HepG2 (cell line): ENCODE measurements at regions not wholly inside any gene's neighbourhood (a gene's known extent, or its start where the extent isn't known, plus 50 kb on each side); places are given as distances from the start of the nearest gene placed in this dataset.

Experiments
- ATAC-seq: fragments of 200-7000 bp; cut with Tn5 transposase; 3 replicates; pipeline ENCODE4 v1.9.1; 2020; ENCODE audit warnings: mild to moderate bottlenecking, moderate library complexity
- BruUV-seq: library from RNA; stranded (reverse); fragments of 400-500 nt; replicated peaks from 2 replicates; lab custom pipeline; 2021; lab: Mats Ljungman, UMichigan
- CTCF ChIA-PET: fragments of 300-600 bp; formaldehyde crosslinking; extraction: SDS; loops from one replicate; lab custom pipeline; 2021; ENCODE audit warnings: low total read pairs, inconsistent platforms, low intra/inter-chr PET ratio; lab: Yijun Ruan, JAX
- POLR2A ChIA-PET: fragments of 350-600 bp; sonication (Branson Sonifier 250); formaldehyde crosslinking; loops from one replicate; lab custom pipeline; 2020; ENCODE audit warnings: antibody characterized with exemption, inconsistent platforms; lab: Yijun Ruan, JAX
- DNase-seq: peaks from one replicate; pipeline ENCODE4 v3.0.0-alpha.2; 2015; ENCODE audit warnings: low spot score
- FAIRE-seq: peaks from 3 replicates; lab custom pipeline; 2011; peaks lifted over from hg19 to GRCh38; lab: Jason Lieb, UNC
- H2AFZ ChIP-seq: one replicate; pipeline ENCODE4 v1.6.1; 2011; ENCODE audit warnings: low read length, inconsistent platforms
- H3K27ac ChIP-seq: fragments of 300-600 bp; 3 replicates; pipeline ENCODE4 v1.8.0; 2011; ENCODE audit warnings: mixed run types, mild to moderate bottlenecking, mixed read lengths, low read length, inconsistent platforms; ENCODE audit not compliant: insufficient read depth; ENCODE audit errors: extremely low read length
- H3K27me3 ChIP-seq, 2 experiments: fragments of 200-600 bp in 1 of 2; 2 replicates in 1 of 2; 3 replicates in 1 of 2; pipeline versions ENCODE4 v1.6.0 to v1.8.0; 2011; ENCODE audit warnings: low read length in 2 of 2, mild to moderate bottlenecking in 2 of 2, moderate library complexity in 2 of 2, inconsistent platforms in 1 of 2; ENCODE audit not compliant: insufficient read depth in 2 of 2, control insufficient read depth in 1 of 2
- H3K36me3 ChIP-seq, 2 experiments: fragments of 200-600 bp in 1 of 2; replicated peaks in 1 of 2; 2 replicates in 1 of 2; 3 replicates in 1 of 2; pipeline versions ENCODE4 v1.5.1 to v1.8.0; 2011; ENCODE audit warnings: low read length in 2 of 2, inconsistent platforms in 1 of 2; ENCODE audit not compliant: insufficient read depth in 2 of 2, control insufficient read depth in 1 of 2
- H3K4me1 ChIP-seq: 2 replicates; pipeline ENCODE4 v1.5.1; 2012; ENCODE audit warnings: low read length, inconsistent platforms; ENCODE audit not compliant: insufficient read depth
- H3K4me2 ChIP-seq: 2 replicates; pipeline ENCODE4 v1.6.0; 2011; ENCODE audit warnings: low read depth, low read length, inconsistent platforms
- H3K4me3 ChIP-seq, 3 experiments: fragments of 200-600 bp in 1 of 3; sonication (generic), shearing (Covaris generic) in 1 of 3; replicated peaks in 1 of 3; 2 replicates each; pipeline ENCODE4 v1.5.1; 2011 to 2016; ENCODE audit warnings: low read length in 3 of 3, inconsistent platforms in 2 of 3, low read depth in 2 of 3, mild to moderate bottlenecking in 2 of 3, control low read depth in 1 of 3, mixed read lengths in 1 of 3; ENCODE audit not compliant: insufficient read depth in 1 of 3
- H3K79me2 ChIP-seq: one replicate; pipeline ENCODE4 v1.6.1; 2011; ENCODE audit warnings: low read length, inconsistent platforms; ENCODE audit not compliant: insufficient read depth
- H3K9ac ChIP-seq: 2 replicates; pipeline ENCODE4 v1.6.0; 2011; ENCODE audit warnings: mild to moderate bottlenecking, low read depth, low read length, inconsistent platforms; ENCODE audit not compliant: insufficient read depth
- H3K9me3 ChIP-seq: 2 replicates; pipeline ENCODE4 v1.5.1; 2012; ENCODE audit warnings: mild to moderate bottlenecking, low read length
- H4K20me1 ChIP-seq: 2 replicates; pipeline ENCODE4 v1.6.0; 2011; ENCODE audit warnings: inconsistent platforms, mild to moderate bottlenecking, low read length, moderate library complexity; ENCODE audit not compliant: insufficient read depth
- ELF1 ChIP-seq: sonication (generic); formaldehyde crosslinking; IDR thresholded peaks from 2 replicates; pipeline ENCODE4 v1.4.0; 2020; ENCODE audit warnings: missing genetic modification reagents
- FOXP1 ChIP-seq, 2 experiments: fragments of 450-650 bp in 1 of 2; IDR thresholded peaks; 2 replicates each; pipeline ENCODE4 v1.6.1; 2017 to 2018; ENCODE audit warnings: antibody characterized with exemption in 1 of 2
- KLF12 ChIP-seq: sonication (generic); formaldehyde crosslinking; IDR thresholded peaks from 2 replicates; pipeline ENCODE4 v1.4.0; 2020; ENCODE audit warnings: missing genetic modification reagents, borderline replicate concordance
- MAZ ChIP-seq, 2 experiments: sonication (generic) in 1 of 2; formaldehyde crosslinking in 1 of 2; IDR thresholded peaks; 2 replicates each; pipeline versions ENCODE4 v1.5.0 to v1.6.1; 2012 to 2020; ENCODE audit warnings: low read depth in 2 of 2, mild to moderate bottlenecking in 2 of 2, borderline replicate concordance in 1 of 2, improper control_type of control experiment in 1 of 2, low read length in 1 of 2, missing genetic modification reagents in 1 of 2, moderate library complexity in 1 of 2
- NCOR1 ChIP-seq: fragments of 200-600 bp; sonication (generic); IDR thresholded peaks from 2 replicates; pipeline ENCODE4 v1.7.0; 2017; ENCODE audit warnings: antibody characterized with exemption, low read length, borderline replicate concordance
- ZBTB37 ChIP-seq: sonication (generic); formaldehyde crosslinking; IDR thresholded peaks from 2 replicates; pipeline ENCODE4 v1.4.0; 2020; ENCODE audit warnings: mild to moderate bottlenecking, missing genetic modification reagents
- ZC3H13 ChIP-seq: sonication (generic); formaldehyde crosslinking; IDR thresholded peaks from 2 replicates; pipeline ENCODE4 v1.8.1; 2023; ENCODE audit warnings: mild to moderate bottlenecking, missing genetic modification reagents, moderate library complexity
- ZFP37 ChIP-seq: sonication (generic); formaldehyde crosslinking; IDR thresholded peaks from 2 replicates; pipeline ENCODE4 v1.4.0; 2020; ENCODE audit warnings: missing genetic modification reagents, borderline replicate concordance
- ZNF121 ChIP-seq: sonication (generic); formaldehyde crosslinking; IDR thresholded peaks from 2 replicates; pipeline ENCODE4 v1.5.0; 2020; ENCODE audit warnings: mild to moderate bottlenecking, missing genetic modification reagents
- ZNF660 ChIP-seq: sonication (generic); formaldehyde crosslinking; IDR thresholded peaks from 2 replicates; pipeline ENCODE4 v1.5.1; 2020; ENCODE audit warnings: mild to moderate bottlenecking, low read depth, missing genetic modification reagents, borderline replicate concordance
- ZNF674 ChIP-seq: sonication (generic); formaldehyde crosslinking; IDR thresholded peaks from 2 replicates; pipeline ENCODE4 v1.5.0; 2020; ENCODE audit warnings: low read depth, mild to moderate bottlenecking, missing genetic modification reagents
- ZNF773 ChIP-seq: sonication (generic); formaldehyde crosslinking; IDR thresholded peaks from 2 replicates; pipeline ENCODE4 v1.4.0; 2020; ENCODE audit warnings: missing genetic modification reagents, borderline replicate concordance
- ZNF839 ChIP-seq: sonication (generic); formaldehyde crosslinking; IDR thresholded peaks from 2 replicates; pipeline ENCODE4 v1.4.0; 2020; ENCODE audit warnings: missing genetic modification reagents, mild to moderate bottlenecking, borderline replicate concordance
- WGBS: methylation state at CpG from one replicate; pipeline ENCODE4 v1.1.6; 2017; ENCODE audit warnings: low lambda C conversion rate; 5-methylcytosine and 5-hydroxymethylcytosine counted together
- in situ Hi-C: cut with HindIII; loops from 2 replicates; pipeline ENCODE4 v1.10.0; 2017; ENCODE audit warnings: low pct_unique_long_range_greater_than_20kb; ENCODE audit not compliant: extremely low pct_ligation_motif_present
- intact Hi-C: fragments of 100-400 bp; cut with micrococcal nuclease; formaldehyde crosslinking; loops from one replicate; pipeline ENCODE4 v1.10.0; 2022; ENCODE audit not compliant: unreplicated experiment
- TF ChIP-seq, protein P1 (sequence below): sonication (generic); formaldehyde crosslinking; conservative IDR thresholded peaks from 2 replicates; pipeline ENCODE4 v1.8.0; 2022; ENCODE audit warnings: missing genetic modification reagents

GRCh38 chr19:28963486-28964250, 249.3 kb downstream of the UQCRFS1 start:
- Histone ChIP-seq H3K4me3 (no peak overlapping the region), H4K20me1 (no peaks in the 10 kb centered on the region), H3K27ac (no peak overlapping the region), H3K9me3 (no peaks in the 10 kb centered on the region; the same call in 1 of the 2 replicates), H3K36me3 (no peaks in the 10 kb centered on the region), H3K9ac (no peak overlapping the region), H3K4me1 (no peaks in the 10 kb centered on the region), H3K4me2 (no peak overlapping the region), H3K79me2 (no peaks in the 10 kb centered on the region), H3K27me3 (no peaks in the 10 kb centered on the region), H2AFZ (no peak overlapping the region)
- no peak for DNase-seq
- CTCF ChIA-PET = no interaction called here
- POLR2A ChIA-PET = no interaction called here
- 40% methylated on average over 7 of the region's 7 CpGs for WGBS
- ATAC-seq = no peak
- intact Hi-C loops (no loop called here), in situ Hi-C loops (no loop called here)
- BruUV-seq = no TSS peak
- no peak for FAIRE-seq
- TF ChIP-seq NCOR1 = no peak
- no peak for TF ChIP-seq ZNF674 (CRISPR knock-in tag)
- TF ChIP-seq ZNF121 (CRISPR knock-in tag) = no peak
- no peak for TF ChIP-seq ZC3H13 (CRISPR knock-in tag)
- TF ChIP-seq ELF1 (CRISPR knock-in tag) = no peak
- TF ChIP-seq ZNF660 (CRISPR knock-in tag) = no peak
- no peak for TF ChIP-seq ZNF839 (CRISPR knock-in tag)
- TF ChIP-seq, protein P1, sequence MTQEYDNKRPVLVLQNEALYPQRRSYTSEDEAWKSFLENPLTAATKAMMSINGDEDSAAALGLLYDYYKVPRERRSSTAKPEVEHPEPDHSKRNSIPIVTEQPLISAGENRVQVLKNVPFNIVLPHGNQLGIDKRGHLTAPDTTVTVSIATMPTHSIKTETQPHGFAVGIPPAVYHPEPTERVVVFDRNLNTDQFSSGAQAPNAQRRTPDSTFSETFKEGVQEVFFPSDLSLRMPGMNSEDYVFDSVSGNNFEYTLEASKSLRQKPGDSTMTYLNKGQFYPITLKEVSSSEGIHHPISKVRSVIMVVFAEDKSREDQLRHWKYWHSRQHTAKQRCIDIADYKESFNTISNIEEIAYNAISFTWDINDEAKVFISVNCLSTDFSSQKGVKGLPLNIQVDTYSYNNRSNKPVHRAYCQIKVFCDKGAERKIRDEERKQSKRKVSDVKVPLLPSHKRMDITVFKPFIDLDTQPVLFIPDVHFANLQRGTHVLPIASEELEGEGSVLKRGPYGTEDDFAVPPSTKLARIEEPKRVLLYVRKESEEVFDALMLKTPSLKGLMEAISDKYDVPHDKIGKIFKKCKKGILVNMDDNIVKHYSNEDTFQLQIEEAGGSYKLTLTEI (CRISPR knock-in tag) = no peak
- no peak for TF ChIP-seq ZFP37 (CRISPR knock-in tag)
- TF ChIP-seq KLF12 (CRISPR knock-in tag) = no peak
- no peak for TF ChIP-seq MAZ (IDR thresholded peaks at IDR 0.05; ENCODE audit: borderline replicate concordance, low read depth, low read length)
- TF ChIP-seq MAZ (CRISPR knock-in tag; IDR thresholded peaks at IDR 0.05; ENCODE audit: low read depth) = no peak
- no peak for TF ChIP-seq ZNF773 (CRISPR knock-in tag)
- TF ChIP-seq FOXP1 (IDR thresholded peaks at IDR 0.05) = no peak
- TF ChIP-seq FOXP1 (CRISPR knock-in tag; IDR thresholded peaks at IDR 0.05) = no peak
- TF ChIP-seq ZBTB37 (CRISPR knock-in tag) = no peak
